ACHN (cell line): ENCODE measurements at regions not wholly inside any gene's neighbourhood (a gene's known extent, or its start where the extent isn't known, plus 50 kb on each side); places are given as distances from the start of the nearest gene placed in this dataset.

ENCODE experiments used
- DNase-seq: peaks from one replicate; pipeline ENCODE4 v3.0.0-alpha.2; 2015
- in situ Hi-C: cut with HindIII; loops from 2 replicates; pipeline ENCODE4 v1.10.0; 2017; ENCODE audit warnings: low sequenced_read_pairs, low pct_ligation_motif_present, low pct_unique_long_range_greater_than_20kb

DNA sequence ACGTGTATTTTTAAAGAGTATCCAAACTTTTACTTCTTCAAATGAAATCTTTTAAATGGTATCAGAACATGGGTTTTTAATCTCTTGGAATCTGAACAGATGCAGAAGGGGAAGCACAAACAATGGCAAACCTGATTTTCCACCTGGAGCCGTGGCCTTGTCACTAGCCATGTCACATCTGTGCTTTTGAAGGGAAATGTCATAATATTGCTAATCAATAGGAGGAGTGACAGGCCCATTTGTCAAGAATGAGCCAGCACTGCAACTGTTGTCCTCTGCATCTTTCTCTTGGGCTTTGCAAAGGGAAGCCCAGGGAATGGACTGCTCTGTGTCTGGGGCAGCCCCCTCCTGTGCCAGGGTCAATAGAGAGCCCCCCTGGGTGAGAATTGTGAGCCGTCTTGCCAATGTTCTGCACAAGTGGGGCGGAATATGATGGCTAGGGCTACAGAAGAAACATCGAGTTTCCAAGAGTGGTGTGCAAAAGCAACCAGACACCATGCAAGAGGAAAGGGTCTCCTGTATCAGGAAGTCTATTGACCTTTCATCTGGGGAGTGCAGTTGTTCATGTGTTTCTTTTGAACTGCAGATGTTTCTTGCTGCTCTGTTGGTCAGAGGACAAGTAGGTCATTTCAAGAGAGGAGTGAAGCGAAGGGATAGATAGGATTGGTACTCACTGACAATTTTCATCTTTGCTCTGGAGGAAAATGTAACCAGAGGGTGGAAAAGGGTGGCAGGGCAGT lies 181.8 kb upstream of the NPVF start:
- in situ Hi-C loops, result no loop called here
- no peak for DNase-seq

DNA sequence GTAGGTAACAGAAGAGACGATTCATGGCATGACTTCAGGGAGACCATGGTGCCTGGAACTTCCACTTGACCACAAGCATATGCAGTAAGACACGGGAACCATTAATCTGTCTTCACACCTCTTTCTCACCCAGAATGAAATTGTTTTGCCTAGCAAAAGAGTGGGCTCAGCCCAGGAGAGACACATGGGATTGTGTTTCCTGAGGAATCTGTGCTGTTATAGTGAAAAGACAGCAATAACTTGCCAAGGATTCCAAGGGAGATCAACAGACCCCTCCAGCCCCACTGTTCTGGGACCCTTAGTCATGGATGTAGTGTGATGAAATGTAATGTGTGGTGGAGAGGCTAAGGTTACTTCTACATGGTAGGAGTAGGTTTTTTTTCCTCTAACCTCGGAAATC lies 192.5 kb upstream of the NPVF start:
- in situ Hi-C loops, result no loop called here
- no peak for DNase-seq

DNA sequence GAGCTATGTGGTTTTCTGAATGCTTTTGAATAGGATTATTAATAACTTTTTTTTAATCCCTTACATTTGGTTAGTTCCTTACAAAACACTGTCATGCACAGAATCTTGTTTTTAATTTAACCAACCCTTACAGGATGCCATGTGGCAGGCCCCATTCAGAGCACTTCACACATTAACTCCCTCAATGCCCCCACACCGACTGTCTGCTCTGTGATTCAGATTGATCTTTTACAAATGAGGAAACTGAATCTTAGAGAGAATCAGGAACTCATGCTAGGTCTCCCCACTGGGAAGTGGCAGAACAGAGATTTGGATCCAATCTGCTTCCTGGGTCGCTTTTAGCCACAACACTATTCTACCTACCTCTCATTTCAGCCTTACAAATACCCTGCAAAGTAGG lies 195.8 kb upstream of the NPVF start:
- DNase-seq, result no peak
- in situ Hi-C loops, result no loop called here

DNA sequence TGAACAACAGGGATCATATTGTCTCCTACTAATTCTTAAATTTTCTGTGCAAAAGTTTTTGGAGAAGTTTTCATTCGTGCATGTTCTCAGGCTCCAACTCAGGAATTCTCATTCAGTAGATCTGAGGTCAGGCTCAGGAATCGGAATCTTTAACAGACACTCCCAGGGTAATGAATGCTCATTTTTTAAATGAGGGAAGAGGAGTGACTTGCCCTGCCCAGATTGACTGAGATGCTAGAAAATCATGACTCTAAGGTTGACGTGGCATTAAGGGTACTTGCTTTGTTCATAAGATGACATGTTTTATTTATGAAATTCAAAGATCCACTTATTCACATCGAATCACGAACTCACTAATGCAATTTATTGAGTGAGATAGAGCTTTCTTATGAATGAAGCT lies 196.6 kb upstream of the NPVF start:
- in situ Hi-C loops, result no loop called here
- no peak for DNase-seq

DNA sequence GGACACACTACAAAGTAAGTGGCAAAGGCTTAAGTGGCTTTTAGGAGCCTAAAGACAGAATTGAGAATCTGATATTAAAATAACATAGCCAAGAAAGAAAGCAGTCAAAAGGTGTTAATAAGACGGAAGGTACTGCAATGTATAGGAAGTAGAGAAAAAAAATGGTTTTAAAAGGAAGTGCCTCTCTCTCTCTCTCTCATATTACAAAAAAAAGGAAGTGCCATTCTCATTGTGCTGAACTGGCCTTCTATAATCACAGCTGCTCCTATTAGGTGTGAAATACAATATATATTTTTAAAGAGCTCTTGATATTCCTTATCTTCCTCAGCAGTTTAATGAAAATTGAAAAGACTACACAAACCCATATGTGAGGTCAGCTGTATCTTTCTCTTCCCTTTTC lies 199.4 kb upstream of the NPVF start:
- in situ Hi-C loops, result no loop called here
- DNase-seq, result no peak

DNA sequence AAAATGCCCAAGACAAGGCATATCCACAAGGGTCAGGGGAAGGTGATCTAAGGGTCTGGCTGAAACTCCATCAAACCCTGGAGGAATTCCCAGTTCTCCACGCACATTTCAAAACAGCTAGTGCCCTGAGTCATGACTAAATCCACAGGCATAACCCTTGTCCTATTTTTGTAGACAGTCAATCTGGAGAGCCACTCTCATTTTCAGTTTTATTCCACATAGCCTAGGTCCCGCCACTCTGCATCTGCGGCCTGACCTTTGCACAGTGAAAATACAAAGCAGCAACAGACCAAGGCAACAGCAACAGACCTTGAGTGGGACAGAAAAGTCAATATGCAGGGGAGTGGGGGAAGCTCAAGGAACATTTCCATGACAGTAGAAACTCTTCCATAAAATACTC lies 201.4 kb upstream of the NPVF start:
- in situ Hi-C loops, result no loop called here
- DNase-seq, result no peak

DNA sequence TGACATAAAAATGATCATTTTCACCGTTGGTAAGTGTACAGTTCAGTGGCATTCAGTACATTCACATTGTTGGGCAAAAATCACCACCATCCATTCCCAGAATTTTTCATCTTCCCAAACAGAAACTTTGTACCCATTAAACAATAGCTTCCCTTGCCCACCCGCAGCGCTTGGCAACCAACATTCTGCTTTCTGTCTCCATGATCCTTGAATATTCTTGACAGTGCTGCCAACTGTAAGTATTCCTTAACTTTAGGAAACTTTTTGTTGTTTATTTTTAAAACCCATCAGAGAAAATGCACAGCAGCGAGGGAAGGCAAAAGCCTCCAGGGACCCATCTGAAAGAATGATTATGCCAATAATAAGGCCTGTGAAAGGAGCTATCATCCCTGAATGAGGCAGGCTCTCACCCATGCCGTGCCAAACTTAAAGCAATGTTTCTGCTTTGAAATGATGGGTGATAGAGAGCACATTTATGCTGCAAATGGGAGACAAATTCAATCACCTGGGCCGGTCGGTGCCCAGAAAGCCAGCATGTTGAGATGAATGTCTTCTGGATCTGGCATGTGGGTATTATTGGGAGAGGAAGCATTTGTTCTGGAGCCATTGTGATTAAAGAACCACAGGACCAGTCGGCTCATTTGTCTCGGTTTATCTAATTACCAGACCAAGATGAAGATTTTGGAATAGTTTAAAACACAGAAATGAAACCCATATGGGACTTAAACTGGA lies 202.1 kb upstream of the NPVF start:
- in situ Hi-C loops, result no loop called here
- no peak for DNase-seq

DNA sequence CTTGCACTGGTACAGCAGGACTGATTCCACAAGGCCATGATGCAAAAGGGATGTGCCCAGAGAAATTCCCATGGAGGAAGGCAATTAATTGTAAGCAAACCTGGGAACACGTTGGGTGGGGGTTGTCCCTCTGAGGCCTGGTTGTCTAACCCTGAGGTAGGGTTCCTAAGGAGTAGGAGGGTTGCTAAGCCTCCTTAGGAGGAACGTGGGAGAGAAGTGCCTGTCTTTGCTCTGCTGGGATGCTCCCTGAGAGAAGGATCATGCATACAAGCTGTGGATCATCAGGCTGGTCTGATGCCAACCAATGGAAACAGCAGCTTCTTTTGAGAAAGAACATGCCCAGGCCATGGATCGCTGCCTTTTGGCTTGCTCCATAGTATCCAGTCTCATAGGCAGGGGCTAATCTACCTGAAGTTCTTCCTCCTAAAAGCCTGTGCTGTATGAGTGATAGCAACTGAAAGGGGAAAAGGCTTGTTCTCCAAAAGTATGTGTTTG lies 203.7 kb upstream of the NPVF start:
- in situ Hi-C loops, result no loop called here
- DNase-seq, result no peak

DNA sequence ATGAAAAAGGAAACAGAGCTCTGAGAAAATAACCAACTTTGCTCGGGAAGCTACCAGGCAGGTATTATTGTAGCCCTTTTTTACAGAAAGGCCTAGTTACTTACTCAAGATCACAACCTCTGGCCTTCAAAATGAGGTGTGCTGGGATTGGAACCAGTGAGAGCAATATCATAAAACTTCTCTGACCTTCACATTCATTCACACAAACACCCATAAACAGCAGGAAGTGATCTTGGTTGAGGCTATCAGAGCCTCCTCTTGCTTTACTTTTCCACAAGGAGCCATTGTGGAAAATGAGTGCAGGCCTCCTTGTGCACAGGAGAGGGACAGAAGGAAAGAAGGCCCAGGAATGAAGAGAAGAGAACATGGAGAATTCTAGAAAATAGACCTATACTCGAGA lies 204.5 kb upstream of the NPVF start:
- in situ Hi-C loops, result no loop called here
- no peak for DNase-seq

DNA sequence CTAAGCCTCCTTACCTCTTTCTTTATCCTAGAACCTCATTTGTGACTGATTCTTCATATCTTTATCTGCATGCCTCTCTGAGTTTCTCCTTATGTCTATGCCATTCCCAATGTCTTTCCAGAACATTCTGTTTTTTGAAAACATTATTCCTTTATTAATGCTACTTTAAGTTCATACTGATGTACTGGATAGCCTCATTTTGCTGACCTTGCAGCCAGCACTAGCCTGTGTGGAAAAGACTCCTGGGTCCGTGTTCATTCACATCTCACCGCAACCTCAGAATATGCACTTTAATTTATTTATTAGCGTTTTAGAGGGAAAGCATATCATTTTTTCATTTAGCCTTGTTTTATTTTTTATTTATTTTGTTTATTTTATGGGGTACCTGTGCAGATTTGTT lies 208.1 kb upstream of the NPVF start:
- DNase-seq, result no peak
- in situ Hi-C loops, result no loop called here

DNA sequence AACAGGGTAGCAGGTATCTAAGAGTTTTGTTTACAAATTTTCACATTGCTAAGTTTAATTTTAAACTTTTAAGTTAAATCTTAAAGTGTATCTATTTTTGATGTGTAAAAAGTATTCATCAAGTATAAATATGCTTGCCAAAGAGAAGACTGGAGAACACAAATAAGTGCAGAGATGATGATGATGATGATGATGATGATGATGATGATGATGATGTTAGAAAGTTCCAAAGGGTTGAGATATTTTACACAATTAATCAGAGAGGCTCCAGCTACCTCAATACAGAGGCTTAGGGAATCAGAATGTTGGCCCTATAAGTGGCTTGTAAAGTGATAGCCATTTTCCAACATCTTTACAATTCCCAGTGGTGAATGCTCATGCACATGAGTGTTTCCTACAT lies 209.0 kb upstream of the NPVF start:
- in situ Hi-C loops, result no loop called here
- DNase-seq, result no peak

DNA sequence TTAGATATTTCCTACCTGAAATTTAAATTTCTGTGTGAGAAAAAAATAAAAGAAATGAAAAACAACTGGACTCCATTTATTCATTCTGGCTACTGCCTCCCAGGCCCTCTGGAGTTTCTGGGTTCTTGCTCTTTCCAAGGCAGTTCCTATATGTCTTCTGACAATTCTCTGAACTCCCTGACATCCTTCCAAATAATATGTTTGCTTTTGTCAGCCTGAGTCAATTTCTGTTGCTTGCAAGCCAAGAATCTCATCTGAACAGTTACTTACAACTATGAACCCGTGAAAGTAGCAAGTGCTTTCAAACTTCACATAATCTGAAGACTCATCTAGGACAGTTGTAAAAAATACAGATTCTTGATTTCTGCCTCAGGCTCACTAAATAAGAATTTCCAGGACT lies 216.7 kb upstream of the NPVF start:
- in situ Hi-C loops, result no loop called here

DNA sequence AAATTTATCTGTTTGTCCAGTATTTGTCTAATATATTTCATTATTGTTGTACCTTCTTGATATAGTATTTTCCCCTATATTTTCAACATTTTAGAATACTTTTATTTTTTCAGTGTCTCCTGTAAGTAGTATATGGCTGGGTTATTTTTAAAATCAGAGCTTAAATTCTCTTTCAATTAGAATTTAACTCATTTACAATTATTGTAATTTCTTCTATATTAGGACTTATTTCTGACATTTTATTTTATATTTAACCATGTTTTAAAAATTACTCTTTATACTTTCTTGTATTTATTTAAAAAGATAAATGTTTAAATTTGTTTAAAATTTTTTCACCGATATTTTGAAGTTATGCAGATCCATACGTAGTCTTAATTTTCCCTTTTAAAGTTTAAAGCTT lies 220.0 kb upstream of the NPVF start:
- no peak for DNase-seq
- in situ Hi-C loops, result no loop called here

More for the DNA sequence above, 216.7 kb upstream of the NPVF start:
- no peak for DNase-seq

DNA sequence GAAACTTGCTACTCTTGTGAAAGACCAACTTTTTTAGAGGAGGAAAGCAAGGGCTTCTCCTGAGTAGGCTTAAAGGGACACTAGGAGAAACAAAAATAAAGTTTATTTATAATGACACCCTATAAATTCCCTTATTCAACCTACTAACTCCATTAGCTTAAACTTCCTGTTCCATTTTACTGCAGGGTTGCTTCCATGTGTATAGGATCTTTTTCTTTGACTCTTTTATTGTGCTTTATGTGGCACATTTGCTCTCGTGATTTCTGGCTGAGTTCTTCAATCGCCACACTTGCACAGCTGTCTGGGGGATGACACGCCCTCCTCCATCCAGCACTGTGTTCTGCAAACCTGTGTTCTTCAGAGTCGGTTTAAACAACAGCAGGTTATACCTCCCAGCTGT lies 225.7 kb upstream of the NPVF start:
- in situ Hi-C loops, result no loop called here
- DNase-seq, result no peak

DNA sequence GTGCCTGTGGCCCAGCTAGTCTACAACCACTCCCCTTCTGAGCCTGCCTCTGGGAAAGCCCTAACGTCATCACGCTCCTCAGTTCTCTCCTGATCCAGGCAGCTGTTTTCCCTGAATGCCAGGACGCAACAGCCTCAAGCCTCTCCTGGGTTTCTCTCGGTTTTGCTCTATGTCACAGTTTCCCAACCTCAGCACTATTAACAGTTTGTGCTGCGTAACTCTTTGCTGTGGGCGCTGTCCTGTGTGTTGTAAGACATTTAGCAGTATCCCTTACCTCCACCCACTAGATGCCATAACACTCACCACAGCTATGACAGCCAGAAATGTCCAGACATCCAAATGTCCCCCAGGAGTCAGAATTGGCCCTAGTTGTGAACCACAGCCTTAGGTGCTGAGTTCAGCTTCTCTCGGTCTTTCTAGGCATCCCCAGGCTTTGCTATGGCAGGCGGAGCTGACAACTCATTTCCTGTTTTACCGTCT lies 226.3 kb upstream of the NPVF start:
- in situ Hi-C loops, result no loop called here
- DNase-seq, result no peak

DNA sequence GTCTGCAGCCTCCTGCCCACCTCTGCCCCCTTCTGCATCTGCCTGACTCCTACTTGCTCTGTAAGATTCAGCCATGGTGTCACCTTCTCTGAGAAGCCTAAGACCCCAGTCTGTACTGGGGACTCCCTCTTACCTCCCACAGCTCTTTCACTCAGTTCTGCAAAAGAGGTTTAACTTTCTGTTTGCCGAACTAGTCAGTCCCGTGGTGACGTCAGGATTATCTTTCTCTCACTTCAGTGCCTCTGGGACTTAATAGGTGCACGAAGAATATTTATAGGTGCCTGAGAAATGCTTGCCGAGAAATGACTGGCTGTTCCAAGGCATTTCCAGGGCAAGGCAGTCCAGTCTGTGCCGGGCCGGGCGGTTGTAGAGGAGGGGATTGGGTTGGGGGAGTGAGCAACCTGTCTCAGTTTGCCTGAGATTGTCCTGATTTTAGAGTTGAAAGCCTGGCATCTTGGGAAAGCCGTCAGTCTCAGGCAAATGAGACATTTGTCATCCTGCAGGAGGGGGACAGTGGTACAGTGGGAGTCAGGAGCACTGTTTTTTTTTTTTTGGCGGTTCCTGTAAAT lies 227.5 kb upstream of the NPVF start:
- DNase-seq, result no peak

DNA sequence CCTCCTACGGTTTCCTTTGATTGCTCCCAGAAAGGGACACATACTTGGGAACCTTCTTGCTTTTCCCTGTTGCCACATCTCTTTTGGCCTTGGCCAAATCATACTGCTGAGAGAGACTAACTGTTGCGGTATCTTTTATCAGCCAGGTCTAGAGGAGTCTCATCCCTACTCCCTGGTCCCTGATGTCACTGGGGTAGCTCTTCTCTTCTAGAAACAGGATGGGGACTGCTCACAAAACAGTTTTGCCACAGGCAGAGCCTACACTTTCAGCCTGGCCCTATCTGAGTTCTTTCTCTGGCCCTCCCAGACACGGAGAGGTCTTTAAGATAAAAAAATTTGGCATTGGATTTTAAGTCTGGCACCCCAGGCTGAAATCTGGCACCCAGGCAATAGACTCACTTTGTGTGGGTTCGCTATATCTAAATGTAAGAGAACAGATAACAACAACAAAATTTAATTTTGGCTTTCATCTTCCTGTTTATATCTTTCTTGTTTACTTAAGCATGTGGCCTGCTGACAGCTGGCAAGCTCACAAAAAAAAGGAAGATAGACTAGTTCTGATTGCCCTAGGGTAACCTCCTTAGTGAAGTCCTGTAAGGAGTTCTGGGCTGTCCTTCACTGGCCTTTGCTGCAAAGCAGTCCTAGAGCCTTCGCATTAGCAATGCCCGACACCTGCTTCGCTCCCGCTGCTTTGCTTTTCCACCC lies 228.3 kb upstream of the NPVF start:
- no peak for DNase-seq
- in situ Hi-C loops, result no loop called here

More for the DNA sequence above, 227.5 kb upstream of the NPVF start:
- in situ Hi-C loops, result no loop called here

DNA sequence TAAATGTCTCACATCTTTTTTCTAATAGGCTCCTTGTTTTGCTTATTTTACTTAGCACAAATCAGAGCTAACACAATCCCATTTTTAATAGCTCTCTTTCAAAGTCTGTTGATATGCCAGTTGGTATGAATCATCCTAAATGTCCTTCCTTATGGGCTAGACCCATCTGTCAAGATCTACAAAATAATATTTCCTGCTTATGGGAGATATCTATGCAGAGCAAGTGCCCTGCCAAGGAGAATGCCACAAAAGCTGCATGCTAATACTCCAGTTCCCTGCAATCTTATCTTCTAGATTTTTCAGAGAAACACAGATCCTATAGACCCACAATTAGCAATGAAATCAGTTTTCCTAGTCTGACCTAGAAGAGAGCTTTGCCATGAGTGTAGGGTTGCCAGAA lies 230.8 kb upstream of the NPVF start:
- DNase-seq, result no peak
- in situ Hi-C loops, result no loop called here

DNA sequence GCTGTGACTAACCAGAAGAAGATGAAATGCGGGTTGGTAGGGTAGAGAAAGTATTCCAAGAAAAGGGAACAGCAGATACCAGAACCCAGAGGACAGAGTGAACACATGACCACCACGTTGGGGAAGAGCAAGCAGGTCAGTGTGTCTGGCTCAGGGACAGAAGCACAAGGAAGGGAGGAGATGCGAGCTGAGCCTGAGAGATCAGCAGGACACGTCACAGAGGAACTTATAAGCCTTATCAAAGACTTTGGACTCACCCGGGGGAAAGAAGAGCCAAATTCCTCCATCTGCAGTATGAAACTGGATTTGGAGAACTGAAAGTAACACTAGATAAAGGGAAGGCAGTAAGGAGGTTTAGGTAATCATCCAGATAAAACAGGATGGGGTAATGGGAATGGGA lies 232.1 kb upstream of the NPVF start:
- no peak for DNase-seq
- in situ Hi-C loops, result no loop called here
